HL-60 (cell line): ENCODE measurements at regions not wholly inside any gene's neighbourhood (a gene's known extent, or its start where the extent isn't known, plus 50 kb on each side); places are given as distances from the start of the nearest gene placed in this dataset.
"Not testable (repeated sequence)": the region's sequence is repeated elsewhere in the genome, so short reads cannot be mapped to it uniquely, and the experiment has no call there.

Experiments
- GABPA ChIP-seq: IDR thresholded peaks from 2 replicates; pipeline ENCODE4 v1.6.1; 2012; ENCODE audit warnings: low read depth
- POLR2AphosphoS5 ChIP-seq: IDR thresholded peaks from 2 replicates; pipeline ENCODE4 v1.6.1; 2012; ENCODE audit warnings: low read depth
- SPI1 ChIP-seq: IDR thresholded peaks from 2 replicates; pipeline ENCODE4 v1.6.1; 2012; ENCODE audit warnings: low read depth, mild to moderate bottlenecking, borderline replicate concordance
- TF ChIP-seq, protein P1 (sequence below): IDR thresholded peaks from one replicate; pipeline ENCODE4 v1.5.1; 2011; ENCODE audit warnings: low read length, control low read depth, inconsistent platforms; ENCODE audit not compliant: insufficient read depth
- TF ChIP-seq, protein P2 (sequence below): IDR thresholded peaks from 2 replicates; pipeline ENCODE4 v1.6.1; 2012; ENCODE audit warnings: low read depth; ENCODE audit not compliant: insufficient replicate concordance

DNA sequence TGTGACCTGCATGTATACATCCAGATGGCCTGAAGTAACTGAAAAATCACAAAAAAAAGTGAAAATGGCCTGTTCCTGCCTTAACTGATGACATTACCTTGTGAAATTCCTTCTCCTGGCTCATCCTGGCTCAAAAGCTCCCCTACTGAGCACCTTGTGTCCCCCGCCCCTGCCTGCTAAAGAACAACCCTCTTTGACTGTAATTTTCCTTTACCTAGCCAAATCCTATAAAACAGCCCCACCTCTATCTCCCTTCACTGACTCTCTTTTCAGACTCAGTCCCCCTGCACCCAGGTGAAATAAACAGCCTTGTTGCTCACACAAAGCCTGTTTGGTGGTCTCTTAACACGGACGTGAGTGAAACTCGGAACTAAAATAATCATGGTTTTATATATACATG, 1916.0 kb downstream of the C4orf33 start:
- TF ChIP-seq, protein P1, sequence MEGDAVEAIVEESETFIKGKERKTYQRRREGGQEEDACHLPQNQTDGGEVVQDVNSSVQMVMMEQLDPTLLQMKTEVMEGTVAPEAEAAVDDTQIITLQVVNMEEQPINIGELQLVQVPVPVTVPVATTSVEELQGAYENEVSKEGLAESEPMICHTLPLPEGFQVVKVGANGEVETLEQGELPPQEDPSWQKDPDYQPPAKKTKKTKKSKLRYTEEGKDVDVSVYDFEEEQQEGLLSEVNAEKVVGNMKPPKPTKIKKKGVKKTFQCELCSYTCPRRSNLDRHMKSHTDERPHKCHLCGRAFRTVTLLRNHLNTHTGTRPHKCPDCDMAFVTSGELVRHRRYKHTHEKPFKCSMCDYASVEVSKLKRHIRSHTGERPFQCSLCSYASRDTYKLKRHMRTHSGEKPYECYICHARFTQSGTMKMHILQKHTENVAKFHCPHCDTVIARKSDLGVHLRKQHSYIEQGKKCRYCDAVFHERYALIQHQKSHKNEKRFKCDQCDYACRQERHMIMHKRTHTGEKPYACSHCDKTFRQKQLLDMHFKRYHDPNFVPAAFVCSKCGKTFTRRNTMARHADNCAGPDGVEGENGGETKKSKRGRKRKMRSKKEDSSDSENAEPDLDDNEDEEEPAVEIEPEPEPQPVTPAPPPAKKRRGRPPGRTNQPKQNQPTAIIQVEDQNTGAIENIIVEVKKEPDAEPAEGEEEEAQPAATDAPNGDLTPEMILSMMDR, result not testable (repeated sequence)
- not testable (repeated sequence) for TF ChIP-seq POLR2AphosphoS5, GABPA, SPI1
- TF ChIP-seq, protein P2, sequence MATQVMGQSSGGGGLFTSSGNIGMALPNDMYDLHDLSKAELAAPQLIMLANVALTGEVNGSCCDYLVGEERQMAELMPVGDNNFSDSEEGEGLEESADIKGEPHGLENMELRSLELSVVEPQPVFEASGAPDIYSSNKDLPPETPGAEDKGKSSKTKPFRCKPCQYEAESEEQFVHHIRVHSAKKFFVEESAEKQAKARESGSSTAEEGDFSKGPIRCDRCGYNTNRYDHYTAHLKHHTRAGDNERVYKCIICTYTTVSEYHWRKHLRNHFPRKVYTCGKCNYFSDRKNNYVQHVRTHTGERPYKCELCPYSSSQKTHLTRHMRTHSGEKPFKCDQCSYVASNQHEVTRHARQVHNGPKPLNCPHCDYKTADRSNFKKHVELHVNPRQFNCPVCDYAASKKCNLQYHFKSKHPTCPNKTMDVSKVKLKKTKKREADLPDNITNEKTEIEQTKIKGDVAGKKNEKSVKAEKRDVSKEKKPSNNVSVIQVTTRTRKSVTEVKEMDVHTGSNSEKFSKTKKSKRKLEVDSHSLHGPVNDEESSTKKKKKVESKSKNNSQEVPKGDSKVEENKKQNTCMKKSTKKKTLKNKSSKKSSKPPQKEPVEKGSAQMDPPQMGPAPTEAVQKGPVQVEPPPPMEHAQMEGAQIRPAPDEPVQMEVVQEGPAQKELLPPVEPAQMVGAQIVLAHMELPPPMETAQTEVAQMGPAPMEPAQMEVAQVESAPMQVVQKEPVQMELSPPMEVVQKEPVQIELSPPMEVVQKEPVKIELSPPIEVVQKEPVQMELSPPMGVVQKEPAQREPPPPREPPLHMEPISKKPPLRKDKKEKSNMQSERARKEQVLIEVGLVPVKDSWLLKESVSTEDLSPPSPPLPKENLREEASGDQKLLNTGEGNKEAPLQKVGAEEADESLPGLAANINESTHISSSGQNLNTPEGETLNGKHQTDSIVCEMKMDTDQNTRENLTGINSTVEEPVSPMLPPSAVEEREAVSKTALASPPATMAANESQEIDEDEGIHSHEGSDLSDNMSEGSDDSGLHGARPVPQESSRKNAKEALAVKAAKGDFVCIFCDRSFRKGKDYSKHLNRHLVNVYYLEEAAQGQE, result not testable (repeated sequence)
